Spinal cord (tissue), 9 donors: ENCODE measurements at regions not wholly inside any gene's neighbourhood (a gene's known extent, or its start where the extent isn't known, plus 50 kb on each side); places are given as distances from the start of the nearest gene placed in this dataset.
A peak's percentile ranks its signal among the peaks of the same experiment; 100 is the strongest.

Source experiments
- DNase-seq, 6 donors: peaks; one replicate each; pipeline versions ENCODE4 v3.0.0 to v3.0.0-alpha.2; 2013 to 2015; ENCODE audit warnings: low spot score in 6 of 6, low read depth in 4 of 6
- H3K27ac ChIP-seq: one replicate; pipeline ENCODE4 v1.5.1; 2013; ENCODE audit warnings: low read depth, low read length, control low read depth
- H3K27me3 ChIP-seq: one replicate; pipeline ENCODE4 v1.6.1; 2013; ENCODE audit warnings: low read length; ENCODE audit not compliant: control insufficient read depth, insufficient read depth
- H3K36me3 ChIP-seq: one replicate; pipeline ENCODE4 v1.6.1; 2013; ENCODE audit warnings: low read length; ENCODE audit not compliant: control insufficient read depth, insufficient read depth
- H3K4me1 ChIP-seq: one replicate; pipeline ENCODE4 v1.6.1; 2013; ENCODE audit warnings: low read length; ENCODE audit not compliant: control insufficient read depth, insufficient read depth
- H3K4me3 ChIP-seq: one replicate; pipeline ENCODE4 v1.5.1; 2013; ENCODE audit warnings: low read depth, low read length, control low read depth
- H3K9me3 ChIP-seq: one replicate; pipeline ENCODE4 v1.6.1; 2013; ENCODE audit warnings: low read length; ENCODE audit not compliant: control insufficient read depth, insufficient read depth
- WGBS: methylation state at CpG from one replicate; pipeline ENCODE4 v1.1.5; 2013; ENCODE audit warnings: missing lambda C conversion rate; ENCODE audit not compliant: insufficient coverage; 5-methylcytosine and 5-hydroxymethylcytosine counted together
- donor health status: healthy.

- H3K27me3 ChIP-seq, result no peaks in the 10 kb centered on the region
- no peak overlapping the region for H3K27ac ChIP-seq
- no peaks in the 10 kb centered on the region for H3K36me3 ChIP-seq
- DNase-seq, result peak in 1 of 6 donors; percentile 10
- H3K9me3 ChIP-seq, result no peaks in the 10 kb centered on the region
- no peaks in the 10 kb centered on the region for H3K4me1 ChIP-seq
- H3K4me3 ChIP-seq, result no peak overlapping the region
- 81% methylated on average over 5 of the region's 9 CpGs for WGBS
Observed at GRCh38 chr5:98200726-98201541, 572.5 kb upstream of the RGMB start.

DNA sequence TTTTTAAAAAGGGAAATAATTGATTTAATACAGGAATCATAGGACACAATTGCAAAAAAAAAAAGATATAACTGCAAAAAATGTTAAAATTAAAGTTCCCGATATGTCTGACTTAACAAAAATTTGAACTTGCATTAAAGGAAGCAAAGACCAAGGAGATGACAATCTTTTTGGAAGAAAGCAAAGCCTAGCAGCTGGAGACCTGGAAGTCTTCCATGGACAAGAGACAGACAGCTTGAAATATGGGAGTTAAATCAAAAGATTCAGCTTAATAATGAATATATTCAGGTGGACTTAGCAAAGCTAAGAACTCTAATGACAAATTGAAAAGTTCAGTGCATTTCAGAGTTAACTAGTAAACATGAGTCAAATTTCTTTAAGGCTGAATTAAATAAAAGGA is 568.7 kb upstream of the RGMB start:
- no peak for DNase-seq
- H3K9me3 ChIP-seq, result no peaks in the 10 kb centered on the region
- H3K36me3 ChIP-seq, result no peaks in the 10 kb centered on the region
- H3K27me3 ChIP-seq, result no peaks in the 10 kb centered on the region
- H3K27ac ChIP-seq, result no peak overlapping the region
- H3K4me1 ChIP-seq, result no peaks in the 10 kb centered on the region
- no CpG with 5 or more reads among the region's 1 CpG for WGBS
- H3K4me3 ChIP-seq, result no peak overlapping the region

GRCh38 chr5:98205691-98206461 is 567.6 kb upstream of the RGMB start:
- H3K27ac ChIP-seq, result no peak overlapping the region
- no CpG with 5 or more reads among the region's 2 CpGs for WGBS
- H3K27me3 ChIP-seq, result no peaks in the 10 kb centered on the region
- no peaks in the 10 kb centered on the region for H3K4me1 ChIP-seq
- DNase-seq, result peak in 3 of 6 donors; percentile 7 to 85 (median 22)
- no peak overlapping the region for H3K4me3 ChIP-seq
- no peaks in the 10 kb centered on the region for H3K36me3 ChIP-seq
- no peaks in the 10 kb centered on the region for H3K9me3 ChIP-seq

DNA sequence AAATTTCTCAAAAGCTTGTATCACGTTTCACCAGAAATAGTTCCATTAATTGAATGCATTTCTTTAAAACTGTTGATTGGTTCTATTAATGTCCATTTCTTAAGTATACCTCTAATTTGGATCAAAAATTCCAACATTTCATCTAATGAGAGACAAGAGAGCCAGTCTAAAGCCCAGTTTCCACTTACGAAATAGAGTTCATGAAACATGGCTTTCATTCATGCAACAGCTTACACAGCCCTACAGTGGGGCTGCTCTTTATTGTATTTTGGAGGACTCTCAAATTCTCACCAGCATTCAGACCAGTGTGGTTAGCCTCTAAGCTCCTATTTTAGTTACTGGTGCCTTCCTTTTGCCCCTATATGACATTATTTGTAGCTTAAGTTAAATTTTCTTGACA is 566.9 kb upstream of the RGMB start:
- DNase-seq, result no peak
- no CpG with 5 or more reads among the region's 2 CpGs for WGBS
- Histone ChIP-seq H3K27ac (no peak overlapping the region), H3K27me3 (no peaks in the 10 kb centered on the region), H3K9me3 (no peaks in the 10 kb centered on the region), H3K4me3 (no peak overlapping the region), H3K36me3 (no peaks in the 10 kb centered on the region), H3K4me1 (no peaks in the 10 kb centered on the region)

- H3K9me3 ChIP-seq, result no peaks in the 10 kb centered on the region
- DNase-seq, result no peak
- no peaks in the 10 kb centered on the region for H3K4me1 ChIP-seq
- no peaks in the 10 kb centered on the region for H3K27me3 ChIP-seq
- no peak overlapping the region for H3K27ac ChIP-seq
- no peaks in the 10 kb centered on the region for H3K36me3 ChIP-seq
- H3K4me3 ChIP-seq, result no peak overlapping the region
Observed at GRCh38 chr5:98209418-98209817, 564.0 kb upstream of the RGMB start.

- DNase-seq, result no peak
- no peaks in the 10 kb centered on the region for H3K4me1 ChIP-seq
- no peaks in the 10 kb centered on the region for H3K27me3 ChIP-seq
- H3K9me3 ChIP-seq, result no peaks in the 10 kb centered on the region
- H3K4me3 ChIP-seq, result no peak overlapping the region
- H3K36me3 ChIP-seq, result no peaks in the 10 kb centered on the region
- H3K27ac ChIP-seq, result no peak overlapping the region
- WGBS, result 64% methylated on average over 3 of the region's 7 CpGs
Observed at GRCh38 chr5:98214240-98215051, 559.0 kb upstream of the RGMB start.

DNA sequence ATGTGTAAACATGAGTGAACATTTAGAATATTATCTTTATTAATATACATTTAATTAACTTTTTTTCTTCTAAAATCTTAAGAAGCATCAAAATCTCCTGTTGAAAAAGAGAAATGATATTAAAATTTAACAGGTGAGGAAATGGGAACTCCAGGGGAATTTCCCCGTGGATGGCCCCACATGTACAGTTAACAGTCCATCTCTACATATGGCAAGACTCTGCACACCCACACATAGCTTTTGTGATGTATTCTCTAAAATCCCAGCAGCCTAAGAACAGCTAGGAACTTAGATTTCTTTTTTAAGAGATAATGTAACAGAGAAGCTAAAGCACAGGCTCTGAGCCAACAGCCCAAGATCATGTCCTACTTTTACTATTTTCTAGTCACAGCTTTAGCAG is 556.3 kb upstream of the RGMB start:
- DNase-seq, result no peak
- Histone ChIP-seq H3K27ac (no peak overlapping the region), H3K36me3 (no peaks in the 10 kb centered on the region), H3K4me3 (no peak overlapping the region), H3K27me3 (no peaks in the 10 kb centered on the region), H3K9me3 (no peaks in the 10 kb centered on the region), H3K4me1 (no peaks in the 10 kb centered on the region)
- no CpG with 5 or more reads among the region's 1 CpG for WGBS

GRCh38 chr5:98218838-98219237 is 554.6 kb upstream of the RGMB start:
- no peak overlapping the region for H3K4me3 ChIP-seq
- H3K4me1 ChIP-seq, result no peaks in the 10 kb centered on the region
- no peak overlapping the region for H3K27ac ChIP-seq
- no peaks in the 10 kb centered on the region for H3K27me3 ChIP-seq
- no peaks in the 10 kb centered on the region for H3K36me3 ChIP-seq
- DNase-seq, result no peak
- WGBS, result no CpG with 5 or more reads among the region's 2 CpGs
- H3K9me3 ChIP-seq, result no peaks in the 10 kb centered on the region

DNA sequence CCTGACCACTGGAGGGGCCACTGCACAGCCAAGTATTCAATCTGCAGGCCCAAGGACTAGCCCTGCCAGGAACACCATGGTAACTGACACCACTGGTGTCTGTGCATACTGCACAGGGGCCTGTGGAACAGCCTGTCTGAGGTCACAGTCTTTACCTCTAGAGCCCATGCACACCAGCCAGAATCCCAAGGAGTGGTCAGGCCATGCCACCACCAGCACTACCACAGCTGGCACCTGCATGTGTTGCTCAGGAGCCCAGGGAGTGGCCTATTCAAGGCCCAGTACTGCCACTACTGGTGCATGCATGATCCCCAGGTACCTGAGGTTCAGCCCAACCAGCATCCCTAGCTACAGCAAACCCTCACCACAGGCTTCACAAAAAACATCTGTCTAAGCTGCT is 546.0 kb upstream of the RGMB start:
- H3K4me3 ChIP-seq, result no peak overlapping the region
- DNase-seq, result no peak
- no peaks in the 10 kb centered on the region for H3K36me3 ChIP-seq
- peaks cover 4% of the 10 kb centered on the region for H3K9me3 ChIP-seq
- no peak overlapping the region for H3K27ac ChIP-seq
- H3K4me1 ChIP-seq, result no peaks in the 10 kb centered on the region
- no peaks in the 10 kb centered on the region for H3K27me3 ChIP-seq
